ENCODE measurements at regions not wholly inside any gene's neighbourhood (a gene's known extent, or its start where the extent isn't known, plus 50 kb on each side); places are given as distances from the start of the nearest gene placed in this dataset.

- CTCF ChIA-PET = no interaction called here
- POLR2A ChIA-PET (ENCODE audit: low non-redundant PET) = no interaction called here
- no peak for TF ChIP-seq CTCF (conservative IDR thresholded peaks at IDR 0.05; ENCODE audit: low read depth)
- no peak for DNase-seq (ENCODE audit: low spot score)
- no peak overlapping the region for H3K27ac ChIP-seq
Measured at GRCh38 chr1:184861755-184862336, 107.2 kb upstream of the EDEM3 start.

- TF ChIP-seq CTCF (conservative IDR thresholded peaks at IDR 0.05; ENCODE audit: low read depth) = no peak
- DNase-seq (ENCODE audit: low spot score) = no peak
- ChIA-PET CTCF (interaction anchor here (0.6 kb wide), 1 partner anchor 122 kb away, joined by 4 read pairs; no protein-coding TSS in a partner anchor), POLR2A (ENCODE audit: low non-redundant PET) (no interaction called here)
- H3K27ac ChIP-seq = no peak overlapping the region
Measured at GRCh38 chr1:184860985-184861754, 106.5 kb upstream of the EDEM3 start.

DNA sequence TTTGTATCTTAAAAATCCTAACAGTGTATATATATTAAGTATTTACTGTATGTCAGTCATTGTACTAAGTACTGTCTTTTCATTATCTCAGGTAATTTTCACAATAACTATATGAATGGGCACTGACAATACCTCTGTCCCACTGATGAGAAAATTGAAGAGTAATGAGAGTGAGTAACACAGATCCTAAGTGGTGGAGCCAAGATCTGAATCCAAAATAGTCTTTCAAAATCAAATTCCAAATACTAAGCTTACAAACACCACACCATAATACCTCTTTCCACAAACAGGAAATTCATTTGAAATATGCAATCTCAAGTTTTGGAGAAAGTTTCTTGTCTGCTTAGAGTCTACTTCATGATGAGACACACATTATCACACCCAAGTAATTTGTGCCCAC, 105.9 kb upstream of the EDEM3 start:
- DNase-seq (ENCODE audit: low spot score) = no peak
- CTCF ChIA-PET = interaction anchor here (0.6 kb wide), 2 partner anchors 123 to 1626 kb away, joined by 4 read pairs; no protein-coding TSS in a partner anchor
- TF ChIP-seq CTCF (conservative IDR thresholded peaks at IDR 0.05; ENCODE audit: low read depth) = no peak
- no peak overlapping the region for H3K27ac ChIP-seq
- POLR2A ChIA-PET (ENCODE audit: low non-redundant PET) = no interaction called here

DNA sequence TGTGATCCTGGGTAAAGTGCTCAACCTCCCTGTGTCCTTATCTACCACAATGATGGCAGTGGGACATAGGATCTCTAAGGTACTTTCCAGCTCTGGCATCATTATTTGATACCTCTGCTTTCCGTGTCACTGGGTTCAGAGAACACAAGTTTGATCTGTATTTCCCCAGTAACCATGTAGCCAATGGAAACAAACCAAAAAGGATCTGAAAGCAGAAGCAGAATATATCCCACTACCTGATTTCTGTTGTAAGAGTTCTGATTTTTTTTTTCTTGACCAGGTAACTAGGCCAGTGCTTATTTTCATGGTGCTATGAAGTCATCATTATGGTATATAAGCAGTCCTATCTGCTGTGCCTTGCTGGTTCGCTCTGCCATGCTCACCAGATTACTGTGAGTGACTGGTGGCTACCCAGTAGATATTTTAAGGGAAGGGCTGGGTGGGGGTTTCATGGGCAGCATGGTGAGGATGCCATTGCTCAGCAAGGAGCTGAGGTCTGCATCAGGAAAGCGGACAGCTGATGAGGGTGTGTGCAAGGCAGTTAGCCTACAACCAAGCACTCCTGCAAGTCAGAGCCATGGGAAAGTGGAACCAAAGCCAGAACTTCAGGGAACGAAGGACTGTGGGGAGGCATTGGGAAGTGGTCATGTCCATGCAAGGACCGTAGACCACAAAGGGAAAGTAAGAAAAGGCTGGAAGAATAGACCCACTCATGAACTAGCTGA, 104.9 kb upstream of the EDEM3 start:
- CTCF ChIA-PET = no interaction called here
- TF ChIP-seq CTCF (conservative IDR thresholded peaks at IDR 0.05; ENCODE audit: low read depth) = no peak

DNA sequence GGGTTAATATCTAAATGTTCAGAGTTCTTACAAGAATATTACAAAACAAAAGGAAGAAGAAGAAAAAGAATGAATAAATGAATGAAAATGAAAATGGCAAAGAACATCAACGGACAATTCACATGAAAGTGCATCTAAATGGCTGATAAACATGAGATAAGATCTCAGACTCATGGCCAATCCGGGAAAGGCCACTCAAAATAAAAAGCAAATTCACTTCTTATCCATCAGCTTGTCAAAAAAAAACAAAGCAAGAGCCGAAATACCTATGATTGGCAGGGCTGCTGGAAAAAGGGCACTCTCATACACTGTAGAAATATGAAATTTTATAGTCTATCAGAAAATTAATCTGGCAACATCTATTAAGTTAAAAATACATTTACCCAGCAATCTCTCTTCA, 103.6 kb upstream of the EDEM3 start:
- DNase-seq (ENCODE audit: low spot score) = no peak
- POLR2A ChIA-PET (ENCODE audit: low non-redundant PET) = no interaction called here
- H3K27ac ChIP-seq = no peak overlapping the region
- TF ChIP-seq CTCF (conservative IDR thresholded peaks at IDR 0.05; ENCODE audit: low read depth) = no peak
- CTCF ChIA-PET = no interaction called here

More for the DNA sequence above, 104.9 kb upstream of the EDEM3 start:
- no peak for DNase-seq (ENCODE audit: low spot score)
- no peak overlapping the region for H3K27ac ChIP-seq
- POLR2A ChIA-PET (ENCODE audit: low non-redundant PET) = no interaction called here

DNA sequence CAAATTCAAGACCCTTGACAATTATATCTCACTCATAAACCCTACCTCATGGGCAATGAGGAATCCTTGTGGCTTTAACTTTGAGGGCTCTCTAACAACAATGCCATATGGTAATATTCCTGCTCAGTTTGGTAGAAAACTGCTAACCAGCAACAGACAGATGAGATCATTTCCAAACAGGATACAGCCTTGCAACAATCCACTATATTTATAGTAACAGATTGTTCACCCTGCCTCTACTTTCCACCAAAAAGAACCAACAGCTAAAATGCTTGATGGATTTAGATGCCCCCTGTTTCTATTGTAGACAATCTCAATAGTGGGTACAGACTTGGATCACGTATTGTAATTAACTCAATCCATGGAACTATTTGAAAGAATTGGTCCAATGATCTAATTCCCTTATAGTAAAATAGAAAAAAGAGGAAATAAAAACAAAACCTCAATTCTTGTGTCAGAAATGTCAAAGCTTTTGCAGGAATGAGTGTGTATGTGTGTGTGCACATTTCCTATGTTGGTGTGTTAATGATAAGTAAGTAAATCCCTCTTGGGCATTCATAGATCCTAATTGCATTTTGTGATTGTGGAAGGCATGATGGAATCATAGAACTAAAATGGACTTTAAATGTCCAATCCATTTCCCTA, 100.0 kb upstream of the EDEM3 start:
- CTCF ChIA-PET = interaction anchor here (0.5 kb wide), 1 partner anchor 395 kb away, joined by 4 read pairs; no protein-coding TSS in a partner anchor
- DNase-seq (ENCODE audit: low spot score) = no peak
- POLR2A ChIA-PET (ENCODE audit: low non-redundant PET) = no interaction called here
- no peak overlapping the region for H3K27ac ChIP-seq
- no peak for TF ChIP-seq CTCF (conservative IDR thresholded peaks at IDR 0.05; ENCODE audit: low read depth)
